Keratinocyte (primary cell): ENCODE measurements at regions not wholly inside any gene's neighbourhood (a gene's known extent, or its start where the extent isn't known, plus 50 kb on each side); places are given as distances from the start of the nearest gene placed in this dataset.

Source experiments
- CTCF ChIP-seq, 3 experiments: IDR thresholded peaks in 1 of 3; conservative IDR thresholded peaks in 1 of 3; optimal IDR thresholded peaks in 1 of 3; 2 replicates in 2 of 3; 3 replicates in 1 of 3; pipeline versions ENCODE3 to v1.5.1; 2011; ENCODE audit warnings: low read length in 3 of 3, mild to moderate bottlenecking in 3 of 3, moderate library complexity in 2 of 3, control low read depth in 1 of 3, inconsistent platforms in 1 of 3; ENCODE audit not compliant: insufficient read depth in 2 of 3; ENCODE audit errors: extremely low read depth in 1 of 3
- EZH2 ChIP-seq: IDR thresholded peaks from one replicate; pipeline ENCODE4 v1.6.1; 2012; ENCODE audit warnings: inconsistent platforms, mild to moderate bottlenecking, low read length, moderate library complexity

GRCh38 chr13:63983366-63983765, 2567.7 kb upstream of the PCDH20 start:
- TF ChIP-seq CTCF (optimal IDR thresholded peaks at IDR 0.05 in 1 of 3, IDR thresholded peaks at IDR 0.05 in 1 of 3, conservative IDR thresholded peaks at IDR 0.05 in 1 of 3; ENCODE audit: extremely low read depth in 1 of 3, insufficient read depth in 2 of 3, low read length in 3 of 3) (no peak), EZH2 (no peak)
